DMS114 treated with DMSO at 0.1 percent for 48 hours (cell line): ENCODE measurements at regions not wholly inside any gene's neighbourhood (a gene's known extent, or its start where the extent isn't known, plus 50 kb on each side); places are given as distances from the start of the nearest gene placed in this dataset.
"Not testable (repeated sequence)": the region's sequence is repeated elsewhere in the genome, so short reads cannot be mapped to it uniquely, and the experiment has no call there.

ENCODE experiments used
- DNase-seq: peaks from one replicate; lab custom pipeline; 2025; ENCODE audit not compliant: unreplicated experiment; lab: John Stamatoyannopoulos, UW

DNA sequence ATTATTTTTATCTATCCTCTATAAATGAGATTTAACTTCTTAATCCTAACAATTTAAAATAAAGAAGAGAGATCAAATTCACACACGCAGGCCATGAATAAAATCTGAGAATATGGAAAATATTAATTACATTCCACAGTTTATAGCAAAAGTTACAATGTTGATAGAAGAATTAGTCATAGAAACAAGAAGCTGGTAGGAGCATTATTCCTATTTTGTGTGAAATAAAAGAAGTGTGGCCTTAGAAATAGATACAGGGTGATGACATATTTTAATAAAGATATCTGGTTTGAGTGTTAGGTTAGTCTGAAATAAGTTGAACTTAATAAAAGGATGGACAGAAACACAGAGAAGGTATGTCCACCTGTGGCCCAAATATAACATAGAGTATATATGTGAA lies 790.4 kb upstream of the NUDT12 start:
- DNase-seq, result no peak

DNA sequence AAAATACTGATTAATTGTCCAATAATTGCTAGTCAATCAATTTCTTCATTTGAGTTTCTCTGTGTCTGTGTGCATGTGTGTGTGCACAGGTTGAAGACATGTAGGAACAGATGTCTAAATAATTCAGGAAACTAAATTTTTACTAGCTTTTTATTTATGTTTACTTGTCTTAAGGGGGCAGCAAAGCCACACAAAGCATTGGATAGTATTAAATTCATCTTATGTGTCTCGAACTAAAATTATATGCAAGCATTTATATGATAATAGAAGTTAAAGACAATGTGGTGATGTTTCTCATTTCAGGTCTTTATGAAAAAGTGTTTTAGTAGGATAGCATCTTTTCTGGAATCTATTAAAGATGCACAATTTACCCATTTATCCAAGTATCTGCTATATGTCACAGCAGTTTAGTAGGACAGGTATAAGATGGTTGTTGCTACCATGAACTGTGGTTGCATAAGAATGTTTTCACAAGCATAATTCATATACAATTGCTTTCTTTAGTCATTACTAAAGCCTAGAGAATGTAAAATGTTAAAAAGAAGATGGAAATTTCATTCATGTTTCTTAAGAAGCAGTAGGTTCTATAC lies 784.6 kb upstream of the NUDT12 start:
- peak; percentile 16 for DNase-seq

DNA sequence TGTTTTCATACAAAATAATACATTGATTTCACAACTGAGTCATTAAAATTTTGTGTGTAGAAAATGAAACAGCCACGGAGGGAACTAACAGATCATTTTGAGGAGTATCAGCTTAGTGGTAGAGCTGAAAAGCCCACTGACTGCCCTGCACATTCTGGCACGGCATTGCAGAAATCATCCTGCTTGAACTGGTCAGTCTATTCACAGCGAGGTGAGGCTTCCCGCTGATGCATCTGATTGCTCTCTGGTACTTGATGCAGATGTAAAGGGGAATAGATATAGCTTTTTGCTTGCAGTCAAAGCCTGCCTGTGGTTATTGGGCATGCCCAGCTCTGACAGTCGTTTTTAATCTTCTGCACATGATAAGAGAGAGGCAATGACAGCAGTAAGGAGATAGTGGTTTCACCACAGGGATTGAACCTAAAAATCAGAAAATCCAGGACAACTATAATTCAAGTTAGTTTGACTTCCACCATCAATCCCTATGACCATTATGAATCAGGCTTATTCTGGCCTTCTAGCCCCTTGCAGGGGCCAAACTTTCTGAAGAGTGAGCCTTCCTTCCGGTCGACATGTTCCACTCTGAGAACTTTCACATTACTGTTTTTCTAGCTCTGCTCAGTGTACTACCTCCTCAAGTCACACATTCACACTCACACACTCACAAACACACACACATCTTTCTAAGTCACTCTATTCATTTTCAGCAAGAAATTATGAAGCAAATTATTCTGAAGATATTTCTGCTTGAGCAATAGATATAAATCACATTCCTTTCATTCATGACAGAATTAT lies 782.8 kb upstream of the NUDT12 start:
- DNase-seq, result peak; percentile 43

DNA sequence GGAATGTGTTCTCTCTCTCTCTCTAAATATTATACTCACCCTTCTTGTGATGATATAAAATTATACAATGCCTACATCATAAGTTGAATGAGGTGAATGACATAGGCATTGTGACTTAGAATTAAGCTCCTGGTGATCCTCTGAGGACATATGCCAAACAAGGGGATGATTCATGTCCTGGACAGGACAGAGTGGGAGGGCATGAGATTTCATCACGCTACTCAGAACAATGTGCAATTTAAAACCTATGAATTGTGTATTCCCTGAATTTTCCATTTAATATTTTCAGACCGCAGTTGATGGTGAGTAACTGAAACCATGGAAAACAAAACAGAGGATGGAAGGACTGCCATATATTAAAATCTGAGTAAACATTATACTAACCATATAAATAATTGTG lies 782.2 kb upstream of the NUDT12 start:
- no peak for DNase-seq

DNA sequence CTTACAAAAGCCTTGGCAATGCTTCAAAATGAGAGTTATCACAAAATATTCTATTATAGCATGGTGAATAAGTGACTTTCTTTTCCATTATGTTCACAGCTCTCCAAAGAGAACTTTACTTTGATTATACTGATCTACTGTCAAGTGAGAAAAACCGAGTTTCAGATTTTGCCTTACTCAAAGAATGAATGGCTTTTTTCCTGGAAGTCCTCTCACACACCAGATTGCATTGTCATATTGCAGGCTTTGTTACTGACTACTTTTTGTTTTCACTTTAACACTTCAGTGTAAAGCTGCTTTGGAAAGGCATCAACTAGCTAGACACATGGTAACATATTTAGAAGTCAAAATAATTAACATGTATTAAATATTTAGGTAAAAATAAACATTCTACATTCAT lies 765.2 kb upstream of the NUDT12 start:
- DNase-seq, result no peak

DNA sequence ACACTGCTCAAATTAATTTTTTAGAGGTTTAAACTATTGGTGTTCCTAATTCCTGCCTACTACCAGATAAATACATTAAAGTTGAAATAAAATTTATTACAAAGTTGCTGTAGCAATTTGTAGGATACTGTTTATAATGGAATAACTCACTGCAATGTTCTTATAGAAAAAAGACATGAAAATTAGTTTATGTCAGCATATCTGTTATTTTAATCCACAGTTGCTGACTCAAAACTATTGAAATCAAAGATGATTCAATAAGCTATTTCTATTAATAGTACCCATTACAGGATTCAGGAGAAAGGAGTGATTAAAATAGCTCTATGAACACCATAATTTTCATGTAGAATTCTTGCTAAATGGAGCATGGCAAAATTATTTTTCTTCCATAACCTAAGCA lies 764.4 kb upstream of the NUDT12 start:
- no peak for DNase-seq

DNA sequence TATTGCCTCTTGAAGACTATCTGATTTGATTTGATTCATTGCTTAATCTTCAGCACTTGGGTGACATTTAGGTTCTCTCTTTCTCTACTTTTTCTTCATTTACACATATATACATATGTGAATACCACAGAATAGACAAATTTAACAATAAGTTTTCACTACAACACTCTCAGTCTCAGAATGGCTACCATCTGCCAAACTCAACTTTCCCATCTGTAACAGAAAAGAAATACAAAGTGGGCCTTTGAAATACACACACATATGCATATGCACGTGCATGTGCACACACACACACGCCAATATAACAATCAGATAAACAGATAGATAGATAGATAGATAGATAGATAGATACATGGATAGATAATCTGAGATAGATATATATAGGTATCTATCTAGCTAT lies 762.8 kb upstream of the NUDT12 start:
- no peak for DNase-seq

DNA sequence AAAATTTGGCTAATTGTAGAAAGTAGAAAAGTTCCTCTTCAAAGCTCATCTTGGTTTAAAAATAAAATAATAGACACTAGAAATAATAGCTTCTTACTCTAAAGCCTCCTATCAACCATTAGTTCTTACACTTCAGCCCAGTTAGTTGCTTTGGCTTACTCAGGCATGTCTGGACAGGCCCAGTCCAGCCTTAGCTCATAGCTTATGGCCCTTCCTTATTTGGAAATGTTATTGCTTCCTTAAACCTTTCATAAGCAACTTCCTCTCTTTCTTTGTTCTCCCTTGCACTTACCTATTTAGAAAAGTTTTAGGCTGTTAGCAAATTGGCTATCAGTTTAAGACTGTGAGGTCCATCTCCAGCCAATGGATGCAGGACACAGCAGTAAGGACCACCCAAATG lies 754.1 kb upstream of the NUDT12 start:
- DNase-seq, result not testable (repeated sequence)

DNA sequence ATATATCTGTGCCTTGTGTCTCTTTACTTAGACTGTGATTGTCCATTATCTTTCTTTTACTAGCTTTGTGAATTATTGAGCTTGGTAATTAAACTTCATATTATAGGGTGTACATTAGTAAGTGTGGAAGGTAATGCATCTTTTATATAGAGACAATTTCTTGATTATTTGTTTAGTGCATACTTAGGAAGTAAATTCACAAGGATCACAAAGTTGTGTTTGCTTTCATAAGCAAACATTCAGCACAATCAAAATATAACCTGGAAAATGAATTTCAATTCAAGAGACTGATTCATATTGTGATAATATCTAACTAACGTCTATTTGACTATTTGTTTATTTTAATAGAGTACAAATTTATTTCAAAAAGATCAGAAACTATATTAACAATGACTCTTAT lies 749.9 kb upstream of the NUDT12 start:
- no peak for DNase-seq

DNA sequence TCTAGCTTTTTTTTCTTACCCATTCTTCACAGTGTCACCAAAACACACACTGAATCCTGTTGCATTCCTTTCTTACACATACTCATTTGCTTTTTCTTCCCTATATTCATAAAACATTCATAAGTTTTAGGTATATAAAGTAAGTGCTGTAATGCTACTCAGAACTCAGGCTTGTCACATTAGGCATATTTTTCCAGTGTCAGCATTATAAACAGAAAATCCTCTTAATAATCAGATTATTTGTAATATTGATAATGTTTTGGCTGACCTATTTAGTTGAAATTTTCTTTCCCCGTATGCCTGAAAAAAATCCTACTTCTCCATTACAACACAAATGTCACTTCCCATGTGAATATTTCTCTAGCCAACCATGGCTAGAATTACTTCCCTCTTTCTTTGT lies 743.0 kb upstream of the NUDT12 start:
- DNase-seq, result no peak

DNA sequence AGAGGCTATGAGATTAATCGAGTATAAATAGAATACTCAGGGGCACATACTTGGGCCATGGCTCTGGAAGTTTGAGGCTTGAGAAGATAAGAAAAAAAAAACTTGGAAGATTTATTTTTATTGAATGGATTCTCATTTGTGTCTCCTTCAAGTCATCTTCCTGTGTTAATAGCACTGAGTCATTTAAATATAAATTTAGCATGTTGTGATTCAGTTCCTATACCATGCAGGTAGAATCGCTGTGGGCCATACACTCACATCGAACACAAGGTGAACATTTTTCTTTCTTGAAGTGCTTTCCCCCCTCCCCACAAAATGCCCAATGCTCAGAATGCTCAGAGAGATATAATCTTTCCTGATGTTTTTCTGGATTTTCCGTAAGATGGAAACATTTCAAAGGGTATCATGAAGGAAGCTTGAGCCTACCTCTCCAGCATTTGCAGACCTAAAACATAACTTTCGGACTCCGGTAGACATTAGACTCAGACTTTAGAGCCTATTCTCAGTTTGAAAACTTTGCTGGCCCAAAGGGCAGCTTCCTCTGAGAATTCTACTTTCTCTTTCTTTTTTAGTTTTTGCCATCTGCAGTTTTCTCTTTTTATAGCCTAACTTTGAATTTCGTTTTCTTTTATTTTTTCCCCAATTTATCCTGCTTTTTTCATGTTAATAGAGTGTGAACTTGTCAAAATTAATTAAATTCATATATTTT lies 737.6 kb upstream of the NUDT12 start:
- no peak for DNase-seq

DNA sequence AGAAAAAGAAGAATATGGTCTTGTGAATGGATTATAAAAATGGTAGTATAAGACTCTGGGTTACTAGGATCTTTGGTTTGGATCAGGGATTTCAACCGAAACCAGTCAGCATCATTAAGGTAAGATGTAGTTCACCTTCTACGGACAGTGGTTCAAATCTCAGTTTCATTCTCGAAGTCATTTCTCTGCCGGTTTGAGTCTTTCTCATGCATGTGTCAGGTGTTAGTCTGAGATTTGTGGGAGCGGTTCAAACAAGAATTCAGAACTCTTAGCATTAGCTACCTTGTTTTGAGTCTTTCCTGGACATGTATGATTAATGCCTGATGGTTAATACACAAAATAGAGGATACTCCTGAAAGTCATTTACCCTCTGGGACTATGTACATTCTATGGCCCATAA lies 735.9 kb upstream of the NUDT12 start:
- DNase-seq, result no peak

DNA sequence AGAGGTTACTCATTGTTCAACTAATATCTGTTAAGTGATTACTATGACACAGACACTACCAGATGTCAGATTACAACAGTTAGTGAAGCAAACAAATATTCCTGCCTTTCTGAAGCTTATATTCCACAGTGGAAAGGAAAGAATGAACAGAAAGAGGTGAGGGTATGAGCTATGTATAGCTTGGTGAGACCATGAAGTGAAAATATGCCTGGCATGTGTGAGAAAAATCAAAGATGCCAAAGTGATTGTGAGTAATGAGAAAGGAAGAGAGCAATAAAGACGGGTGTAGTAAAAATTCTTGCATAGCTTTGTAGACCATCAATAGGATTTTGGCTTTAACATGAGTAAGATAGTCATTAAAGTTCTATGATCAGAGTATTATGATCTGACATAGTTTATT lies 734.5 kb upstream of the NUDT12 start:
- DNase-seq, result no peak

DNA sequence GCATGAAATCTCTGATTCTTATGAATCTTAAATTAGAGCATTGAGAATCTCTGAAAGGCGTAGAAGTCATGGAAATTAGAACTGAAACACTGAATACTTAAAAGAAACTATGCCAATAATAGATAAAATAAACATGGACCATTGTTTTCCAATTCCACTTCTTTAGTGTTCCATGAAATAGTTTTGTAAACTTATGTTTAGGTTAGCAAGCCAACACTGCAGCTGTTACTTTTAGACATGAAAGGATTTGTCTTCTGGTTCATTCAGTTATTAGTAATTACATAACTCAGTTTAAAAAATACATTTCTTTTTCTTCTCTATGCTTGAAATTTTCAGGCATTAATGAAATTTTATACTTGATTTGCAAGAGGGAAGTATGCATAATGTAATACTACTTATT lies 733.4 kb upstream of the NUDT12 start:
- DNase-seq, result no peak

DNA sequence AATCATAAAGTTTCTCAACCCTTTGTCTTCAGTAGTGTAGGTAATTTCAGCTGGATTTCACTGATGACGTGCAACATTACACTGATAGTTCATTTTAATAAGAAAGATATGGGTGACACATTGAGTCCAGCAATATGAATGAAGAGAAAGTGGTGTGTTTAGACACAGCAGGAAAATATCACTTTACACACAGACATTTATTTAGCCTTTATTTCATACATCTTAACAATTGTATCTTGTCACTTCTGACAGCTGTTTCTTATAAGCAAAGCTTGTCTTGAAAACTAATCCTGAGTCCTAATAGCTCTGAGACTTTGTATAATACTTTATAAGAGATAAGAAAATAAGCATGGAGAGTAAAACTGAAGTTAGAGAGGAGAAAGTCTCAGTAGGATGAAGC lies 720.5 kb upstream of the NUDT12 start:
- no peak for DNase-seq

DNA sequence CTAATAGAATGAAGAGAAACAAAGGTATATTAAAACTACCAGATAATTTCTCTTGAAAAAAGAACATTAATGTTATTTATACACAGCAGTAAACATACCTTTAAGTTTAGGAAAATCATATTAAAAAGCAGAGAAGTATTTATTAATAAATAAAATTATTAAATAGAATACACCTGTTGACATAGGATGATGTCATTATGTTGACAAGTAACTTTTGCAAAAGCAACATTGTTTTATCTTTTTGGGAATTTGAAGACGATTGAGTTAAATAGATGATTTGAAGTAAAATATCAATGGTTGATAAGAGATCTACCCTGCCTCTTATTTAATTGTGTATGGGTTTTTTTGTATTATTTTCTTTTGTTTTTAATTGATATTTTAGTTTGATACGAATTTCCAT lies 711.1 kb upstream of the NUDT12 start:
- DNase-seq, result no peak

DNA sequence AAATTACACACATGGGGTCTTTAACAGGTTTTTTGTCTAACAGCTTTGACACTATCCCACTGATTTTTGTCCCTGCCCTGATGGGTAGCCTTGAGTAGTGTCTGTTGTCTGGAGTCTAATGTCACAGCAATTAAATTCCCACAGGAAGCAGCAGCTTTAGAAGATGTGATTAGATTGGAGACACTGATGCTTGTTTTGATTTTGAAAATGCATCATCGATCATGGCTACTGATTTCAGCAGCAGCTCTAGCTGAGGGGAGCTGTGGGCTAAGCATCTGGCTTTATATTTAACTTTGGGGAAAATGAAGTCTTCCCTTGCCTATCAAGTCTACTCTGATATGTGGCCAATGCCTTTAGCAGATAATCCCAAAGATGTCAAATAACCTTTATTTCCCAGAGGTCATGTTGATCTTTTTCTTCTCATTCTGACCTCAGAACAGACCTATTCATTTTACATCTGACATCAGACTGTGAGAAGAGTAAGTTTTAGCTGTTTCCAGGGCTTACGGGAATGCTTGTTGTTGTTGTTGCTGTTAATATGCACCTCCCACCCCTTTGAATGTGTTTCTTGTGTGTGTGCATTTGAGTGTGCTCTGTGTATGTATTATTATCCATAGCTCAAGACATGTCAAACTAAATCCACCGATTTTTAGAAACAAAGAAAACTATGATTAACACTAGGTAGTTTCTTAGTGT lies 704.9 kb upstream of the NUDT12 start:
- no peak for DNase-seq

DNA sequence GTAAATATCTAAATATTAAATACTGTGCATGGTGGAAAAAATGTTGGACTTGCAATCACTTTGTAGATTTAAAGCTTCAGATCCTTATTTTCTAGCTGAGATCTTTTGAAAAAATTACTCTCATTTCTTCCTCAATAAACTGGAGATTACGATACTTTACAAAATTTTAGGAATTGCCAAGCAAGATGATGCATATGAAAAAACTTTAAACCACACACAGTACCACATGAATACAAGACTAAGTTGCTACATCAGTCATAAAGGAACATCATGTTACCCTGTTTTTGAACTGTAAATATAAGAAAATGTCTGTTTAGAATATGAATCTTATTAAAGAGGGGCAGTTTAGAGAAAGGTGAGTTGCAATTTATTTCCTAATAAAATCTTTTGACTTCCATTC lies 703.6 kb upstream of the NUDT12 start:
- no peak for DNase-seq

DNA sequence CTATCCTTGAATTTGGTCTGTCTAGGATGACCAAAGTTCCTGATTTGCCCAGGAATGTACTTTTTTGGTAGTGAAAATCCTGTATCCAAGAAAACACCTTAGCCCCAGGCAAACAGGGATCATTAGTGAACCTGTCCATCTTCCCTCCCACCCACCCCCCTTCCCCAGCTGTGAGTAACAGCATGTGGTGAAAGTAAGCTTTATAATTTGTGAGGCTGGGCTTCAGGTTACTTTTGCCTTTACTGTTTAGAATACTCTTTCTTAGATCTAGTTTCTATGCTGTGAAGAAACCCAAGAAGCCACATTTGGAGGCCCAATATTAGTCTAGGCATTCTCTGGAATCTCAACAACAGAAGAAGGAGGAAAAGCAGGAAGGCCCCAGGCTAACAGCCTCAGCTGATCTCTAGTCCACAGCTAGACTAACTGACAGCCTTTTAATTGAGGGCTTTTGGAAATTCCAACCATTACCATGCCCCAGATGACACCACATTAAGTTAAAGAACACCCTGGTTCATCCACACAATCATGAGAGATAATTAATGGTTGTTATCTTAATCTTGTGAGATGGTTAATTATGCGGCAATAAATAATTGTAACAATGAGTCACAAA lies 703.0 kb upstream of the NUDT12 start:
- no peak for DNase-seq

DNA sequence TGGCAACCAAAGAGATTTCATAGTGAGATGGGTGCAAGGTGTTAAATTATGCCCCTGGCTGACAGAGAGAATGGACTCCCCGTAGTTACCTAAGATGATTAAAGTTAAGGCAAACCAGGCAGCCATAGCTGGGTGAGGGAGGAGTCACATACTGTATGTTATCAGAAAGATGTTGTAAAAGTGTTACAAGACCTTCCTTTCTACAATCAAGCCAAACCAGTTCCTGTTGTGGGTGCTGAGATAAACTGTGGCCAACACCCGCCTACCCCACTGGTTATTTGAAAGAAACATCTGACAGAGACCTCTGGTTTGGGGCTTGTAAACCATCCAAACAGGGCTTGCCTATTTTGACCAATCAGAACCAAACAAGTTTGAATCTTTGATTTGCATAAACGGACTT lies 684.7 kb upstream of the NUDT12 start:
- no peak for DNase-seq

DNA sequence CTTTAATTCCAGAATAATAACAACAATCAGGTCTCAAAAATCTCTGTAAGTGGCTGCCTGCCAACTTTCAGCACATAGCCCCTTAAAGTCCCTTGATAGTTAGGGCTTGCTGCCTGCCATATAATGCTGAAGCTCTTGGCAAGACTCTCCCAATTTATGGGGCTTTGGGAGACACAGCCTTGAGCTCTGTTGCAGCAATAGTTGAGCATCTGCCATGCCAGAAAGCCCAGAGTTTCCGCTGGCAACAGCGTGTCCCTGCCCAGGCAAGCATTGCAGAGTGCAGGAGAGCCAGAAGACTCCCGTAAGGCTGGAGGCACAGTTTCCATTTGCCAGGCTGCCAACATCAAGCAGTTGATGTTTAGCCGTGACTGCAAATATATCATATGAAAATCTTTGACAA lies 678.5 kb upstream of the NUDT12 start:
- no peak for DNase-seq
